WTC11 (cell line): ENCODE measurements at regions not wholly inside any gene's neighbourhood (a gene's known extent, or its start where the extent isn't known, plus 50 kb on each side); places are given as distances from the start of the nearest gene placed in this dataset.

Experiments
- ATAC-seq: fragments of 200-7000 bp; cut with Tn5 transposase; 2 replicates; pipeline ENCODE4 v1.10.0; 2021; ENCODE audit warnings: mild to moderate bottlenecking, moderate library complexity
- CTCF ChIA-PET: fragments of 300-600 bp; sonication (Branson Sonifier 250); formaldehyde crosslinking; loops from one replicate; lab custom pipeline; 2021; ENCODE audit warnings: antibody characterized with exemption; lab: Charles Lee
- POLR2A ChIA-PET: fragments of 350-600 bp; sonication (Branson Sonifier 250); formaldehyde crosslinking; loops from one replicate; lab custom pipeline; 2021; ENCODE audit warnings: antibody characterized with exemption; lab: Charles Lee
- DNase-seq: peaks from one replicate; pipeline ENCODE4 v3.0.0; 2021; ENCODE audit warnings: low spot score
- H3K27ac Mint-ChIP-seq: 2 replicates; pipeline ENCODE4 v1.8.0; 2021; ENCODE audit warnings: mixed read lengths
- H3K27me3 Mint-ChIP-seq: 2 replicates; pipeline ENCODE4 v1.8.0; 2021; ENCODE audit warnings: low read depth, mild to moderate bottlenecking, moderate library complexity, mixed read lengths
- H3K36me3 Mint-ChIP-seq: 2 replicates; pipeline ENCODE4 v1.8.0; 2021; ENCODE audit warnings: mixed read lengths
- H3K4me1 Mint-ChIP-seq: 2 replicates; pipeline ENCODE4 v1.8.0; 2022; ENCODE audit warnings: mixed read lengths
- H3K4me3 Mint-ChIP-seq: 2 replicates; pipeline ENCODE4 v1.8.0; 2021; ENCODE audit warnings: mild to moderate bottlenecking, moderate library complexity, mixed read lengths
- H3K9me3 Mint-ChIP-seq: 2 replicates; pipeline ENCODE4 v1.8.0; 2021; ENCODE audit warnings: mixed read lengths
- ELF4 ChIP-seq: sonication (generic); formaldehyde crosslinking; IDR thresholded peaks from 2 replicates; pipeline ENCODE4 v1.8.1; 2022; ENCODE audit warnings: low read depth, mild to moderate bottlenecking, moderate library complexity, missing genetic modification reagents
- EMX1 ChIP-seq: fragments of 250-450 bp; sonication (Bioruptor Pico); IDR thresholded peaks from 2 replicates; pipeline ENCODE4 v1.8.0; 2021; ENCODE audit warnings: mild to moderate bottlenecking
- GTF2I ChIP-seq: fragments of 250-450 bp; sonication (Bioruptor Pico); conservative IDR thresholded peaks from 2 replicates; pipeline ENCODE4 v1.4.0; 2021; ENCODE audit warnings: mild to moderate bottlenecking
- NFATC4 ChIP-seq: fragments of 250-450 bp; sonication (Bioruptor Pico); IDR thresholded peaks from 2 replicates; pipeline ENCODE4 v1.9.0; 2021; ENCODE audit warnings: mild to moderate bottlenecking
- NR2C2 ChIP-seq: sonication (generic); formaldehyde crosslinking; IDR thresholded peaks from 2 replicates; pipeline ENCODE4 v1.8.0; 2022; ENCODE audit warnings: mild to moderate bottlenecking, missing genetic modification reagents
- RORB ChIP-seq: fragments of 250-450 bp; sonication (Bioruptor Pico); IDR thresholded peaks from 2 replicates; pipeline ENCODE4 v1.9.0; 2021; ENCODE audit warnings: mild to moderate bottlenecking
- TCF7 ChIP-seq: sonication (generic); formaldehyde crosslinking; IDR thresholded peaks from 2 replicates; pipeline ENCODE4 v1.8.0; 2022; ENCODE audit warnings: mild to moderate bottlenecking, low read depth, missing genetic modification reagents, moderate library complexity
- TP53 ChIP-seq: sonication (generic); formaldehyde crosslinking; IDR thresholded peaks from 2 replicates; pipeline ENCODE4 v1.8.1; 2023; ENCODE audit warnings: mild to moderate bottlenecking, missing genetic modification reagents
- ZBTB21 ChIP-seq: sonication (generic); formaldehyde crosslinking; IDR thresholded peaks from 2 replicates; pipeline ENCODE4 v1.8.1; 2023; ENCODE audit warnings: mild to moderate bottlenecking, missing genetic modification reagents, borderline replicate concordance
- ZNF138 ChIP-seq: sonication (generic); formaldehyde crosslinking; conservative IDR thresholded peaks from 2 replicates; pipeline ENCODE4 v1.8.1; 2022; ENCODE audit warnings: mild to moderate bottlenecking, moderate library complexity, missing genetic modification reagents
- ZNF232 ChIP-seq: sonication (generic); formaldehyde crosslinking; IDR thresholded peaks from 2 replicates; pipeline ENCODE4 v1.8.0; 2022; ENCODE audit warnings: mild to moderate bottlenecking, missing genetic modification reagents
- TF ChIP-seq, protein P1 (sequence below): sonication (generic); formaldehyde crosslinking; IDR thresholded peaks from 2 replicates; pipeline ENCODE4 v1.8.1; 2022; ENCODE audit warnings: low read depth, missing genetic modification reagents, borderline replicate concordance
- TF ChIP-seq, protein P2 (sequence below): fragments of 200-600 bp; IDR thresholded peaks from 2 replicates; pipeline ENCODE4 v1.8.0; 2022; ENCODE audit warnings: antibody characterized with exemption
- TF ChIP-seq, protein P3 (sequence below): fragments of 250-450 bp; sonication (Bioruptor Pico); IDR thresholded peaks from 2 replicates; pipeline ENCODE4 v1.9.0; 2021; ENCODE audit warnings: mild to moderate bottlenecking, borderline replicate concordance
- TF ChIP-seq, protein P4 (sequence below): sonication (generic); formaldehyde crosslinking; IDR thresholded peaks from 2 replicates; pipeline ENCODE4 v1.8.0; 2022; ENCODE audit warnings: mild to moderate bottlenecking, missing genetic modification reagents
- TF ChIP-seq, protein P5 (sequence below): sonication (generic); formaldehyde crosslinking; IDR thresholded peaks from 2 replicates; pipeline ENCODE4 v1.8.1; 2022; ENCODE audit warnings: missing genetic modification reagents, borderline replicate concordance
- TF ChIP-seq, protein P6 (sequence below): sonication (generic); formaldehyde crosslinking; IDR thresholded peaks from 2 replicates; pipeline ENCODE4 v1.8.0; 2022; ENCODE audit warnings: mild to moderate bottlenecking, missing genetic modification reagents
- TF ChIP-seq, protein P7 (sequence below): fragments of 250-450 bp; sonication (Bioruptor Pico); IDR thresholded peaks from 2 replicates; pipeline ENCODE4 v1.9.0; 2021; ENCODE audit warnings: moderate library complexity, mild to moderate bottlenecking, inconsistent platforms, borderline replicate concordance

DNA sequence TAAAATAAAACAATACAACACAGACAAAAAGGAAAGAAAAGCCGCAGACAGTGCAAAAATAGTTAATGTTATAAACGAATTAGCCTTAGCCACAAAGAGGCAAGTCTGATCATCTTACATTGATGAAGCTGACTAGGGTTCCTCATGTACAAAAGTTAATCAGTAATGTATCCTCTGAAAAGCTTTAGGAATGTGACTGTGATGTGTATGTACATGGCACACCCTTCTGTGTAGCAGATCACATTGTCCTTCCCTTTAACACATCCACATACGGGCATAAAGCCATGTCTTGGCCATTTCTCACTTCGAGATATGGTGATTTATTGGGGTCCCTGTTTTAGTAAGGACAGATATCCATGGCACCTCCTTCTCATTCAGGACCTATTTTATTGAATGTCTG, 1327.5 kb upstream of the CDH8 start (continued):
- TF ChIP-seq NFATC4 (CRISPR knock-in tag): no peak
- TF ChIP-seq NR2C2 (CRISPR knock-in tag): no peak
- no peak for TF ChIP-seq EMX1 (CRISPR knock-in tag)
- no peak for TF ChIP-seq RORB (CRISPR knock-in tag)

DNA sequence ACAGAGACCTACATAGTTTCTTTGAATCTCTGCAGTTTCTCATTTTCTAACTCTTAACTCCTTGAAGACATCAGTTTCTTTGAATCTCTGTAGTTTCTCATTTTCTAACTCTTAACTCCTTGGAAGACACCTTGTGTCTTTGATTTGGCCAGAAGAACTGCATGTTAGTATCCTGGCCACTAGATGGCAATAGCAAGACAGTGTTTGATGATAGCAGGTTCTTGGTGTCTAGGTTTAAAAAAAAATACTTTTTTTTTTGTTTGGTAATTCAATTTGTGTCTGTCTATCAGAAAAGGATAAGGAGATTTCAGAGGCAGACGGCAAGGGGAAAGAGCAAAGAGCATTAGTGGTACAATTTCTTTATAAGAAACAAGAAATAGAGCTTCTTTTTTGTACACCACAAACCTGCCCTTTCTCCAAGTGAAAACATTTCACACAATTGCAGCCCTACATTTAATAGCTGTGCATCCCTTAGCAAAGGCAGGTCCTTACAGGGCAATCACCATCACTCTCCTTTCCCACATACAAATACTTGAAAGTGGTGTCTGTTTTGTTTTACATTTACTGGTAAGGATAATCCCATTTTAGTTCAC, 1324.9 kb upstream of the CDH8 start:
- POLR2A ChIA-PET: no interaction called here
- no peaks in the 10 kb centered on the region for H3K36me3 Mint-ChIP-seq
- DNase-seq: no peak
- no peaks in the 10 kb centered on the region for H3K9me3 Mint-ChIP-seq
- peak; percentile 68 for ATAC-seq
- TF ChIP-seq ZNF138 (CRISPR knock-in tag) (no peak), ZBTB21 (CRISPR knock-in tag) (no peak), ZNF232 (no peak), TCF7 (no peak), GTF2I (CRISPR knock-in tag) (no peak), TP53 (CRISPR knock-in tag) (no peak)
- TF ChIP-seq, protein P1, sequence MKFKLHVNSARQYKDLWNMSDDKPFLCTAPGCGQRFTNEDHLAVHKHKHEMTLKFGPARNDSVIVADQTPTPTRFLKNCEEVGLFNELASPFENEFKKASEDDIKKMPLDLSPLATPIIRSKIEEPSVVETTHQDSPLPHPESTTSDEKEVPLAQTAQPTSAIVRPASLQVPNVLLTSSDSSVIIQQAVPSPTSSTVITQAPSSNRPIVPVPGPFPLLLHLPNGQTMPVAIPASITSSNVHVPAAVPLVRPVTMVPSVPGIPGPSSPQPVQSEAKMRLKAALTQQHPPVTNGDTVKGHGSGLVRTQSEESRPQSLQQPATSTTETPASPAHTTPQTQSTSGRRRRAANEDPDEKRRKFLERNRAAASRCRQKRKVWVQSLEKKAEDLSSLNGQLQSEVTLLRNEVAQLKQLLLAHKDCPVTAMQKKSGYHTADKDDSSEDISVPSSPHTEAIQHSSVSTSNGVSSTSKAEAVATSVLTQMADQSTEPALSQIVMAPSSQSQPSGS (CRISPR knock-in tag): no peak
- TF ChIP-seq, protein P2, sequence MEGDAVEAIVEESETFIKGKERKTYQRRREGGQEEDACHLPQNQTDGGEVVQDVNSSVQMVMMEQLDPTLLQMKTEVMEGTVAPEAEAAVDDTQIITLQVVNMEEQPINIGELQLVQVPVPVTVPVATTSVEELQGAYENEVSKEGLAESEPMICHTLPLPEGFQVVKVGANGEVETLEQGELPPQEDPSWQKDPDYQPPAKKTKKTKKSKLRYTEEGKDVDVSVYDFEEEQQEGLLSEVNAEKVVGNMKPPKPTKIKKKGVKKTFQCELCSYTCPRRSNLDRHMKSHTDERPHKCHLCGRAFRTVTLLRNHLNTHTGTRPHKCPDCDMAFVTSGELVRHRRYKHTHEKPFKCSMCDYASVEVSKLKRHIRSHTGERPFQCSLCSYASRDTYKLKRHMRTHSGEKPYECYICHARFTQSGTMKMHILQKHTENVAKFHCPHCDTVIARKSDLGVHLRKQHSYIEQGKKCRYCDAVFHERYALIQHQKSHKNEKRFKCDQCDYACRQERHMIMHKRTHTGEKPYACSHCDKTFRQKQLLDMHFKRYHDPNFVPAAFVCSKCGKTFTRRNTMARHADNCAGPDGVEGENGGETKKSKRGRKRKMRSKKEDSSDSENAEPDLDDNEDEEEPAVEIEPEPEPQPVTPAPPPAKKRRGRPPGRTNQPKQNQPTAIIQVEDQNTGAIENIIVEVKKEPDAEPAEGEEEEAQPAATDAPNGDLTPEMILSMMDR: peak; percentile 50
- no peak overlapping the region for H3K27ac Mint-ChIP-seq
- H3K4me1 Mint-ChIP-seq: peaks cover 5% of the 10 kb centered on the region
- H3K27me3 Mint-ChIP-seq: no peaks in the 10 kb centered on the region
- no peak overlapping the region for H3K4me3 Mint-ChIP-seq
- CTCF ChIA-PET: interaction anchor here (0.6 to 1.1 kb wide), 4 partner anchors 9 to 691 kb away, joined by 3 to 9 read pairs (median 4); no protein-coding TSS in a partner anchor

DNA sequence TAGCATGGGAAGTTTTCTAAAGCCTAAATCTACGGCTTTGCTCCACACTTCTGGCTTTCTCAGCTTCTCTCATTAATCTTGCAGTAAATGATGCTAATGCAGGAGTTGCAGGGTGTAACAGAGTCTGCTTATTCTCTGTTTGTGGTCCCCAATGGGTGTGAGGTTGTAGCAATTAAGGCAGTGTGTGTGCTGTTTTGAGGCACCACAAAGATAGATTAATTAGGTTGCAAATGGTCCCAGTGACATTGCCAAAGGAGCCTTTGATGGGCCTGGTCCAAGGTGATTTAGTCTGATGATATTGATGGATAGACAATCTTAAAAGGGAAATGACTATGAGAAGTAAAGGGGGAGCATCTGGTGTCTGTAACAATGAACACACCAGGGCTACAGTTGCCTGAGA, 1313.7 kb upstream of the CDH8 start:
- TF ChIP-seq, protein P2: no peak
- TF ChIP-seq EMX1 (CRISPR knock-in tag): no peak
- TF ChIP-seq, protein P3, sequence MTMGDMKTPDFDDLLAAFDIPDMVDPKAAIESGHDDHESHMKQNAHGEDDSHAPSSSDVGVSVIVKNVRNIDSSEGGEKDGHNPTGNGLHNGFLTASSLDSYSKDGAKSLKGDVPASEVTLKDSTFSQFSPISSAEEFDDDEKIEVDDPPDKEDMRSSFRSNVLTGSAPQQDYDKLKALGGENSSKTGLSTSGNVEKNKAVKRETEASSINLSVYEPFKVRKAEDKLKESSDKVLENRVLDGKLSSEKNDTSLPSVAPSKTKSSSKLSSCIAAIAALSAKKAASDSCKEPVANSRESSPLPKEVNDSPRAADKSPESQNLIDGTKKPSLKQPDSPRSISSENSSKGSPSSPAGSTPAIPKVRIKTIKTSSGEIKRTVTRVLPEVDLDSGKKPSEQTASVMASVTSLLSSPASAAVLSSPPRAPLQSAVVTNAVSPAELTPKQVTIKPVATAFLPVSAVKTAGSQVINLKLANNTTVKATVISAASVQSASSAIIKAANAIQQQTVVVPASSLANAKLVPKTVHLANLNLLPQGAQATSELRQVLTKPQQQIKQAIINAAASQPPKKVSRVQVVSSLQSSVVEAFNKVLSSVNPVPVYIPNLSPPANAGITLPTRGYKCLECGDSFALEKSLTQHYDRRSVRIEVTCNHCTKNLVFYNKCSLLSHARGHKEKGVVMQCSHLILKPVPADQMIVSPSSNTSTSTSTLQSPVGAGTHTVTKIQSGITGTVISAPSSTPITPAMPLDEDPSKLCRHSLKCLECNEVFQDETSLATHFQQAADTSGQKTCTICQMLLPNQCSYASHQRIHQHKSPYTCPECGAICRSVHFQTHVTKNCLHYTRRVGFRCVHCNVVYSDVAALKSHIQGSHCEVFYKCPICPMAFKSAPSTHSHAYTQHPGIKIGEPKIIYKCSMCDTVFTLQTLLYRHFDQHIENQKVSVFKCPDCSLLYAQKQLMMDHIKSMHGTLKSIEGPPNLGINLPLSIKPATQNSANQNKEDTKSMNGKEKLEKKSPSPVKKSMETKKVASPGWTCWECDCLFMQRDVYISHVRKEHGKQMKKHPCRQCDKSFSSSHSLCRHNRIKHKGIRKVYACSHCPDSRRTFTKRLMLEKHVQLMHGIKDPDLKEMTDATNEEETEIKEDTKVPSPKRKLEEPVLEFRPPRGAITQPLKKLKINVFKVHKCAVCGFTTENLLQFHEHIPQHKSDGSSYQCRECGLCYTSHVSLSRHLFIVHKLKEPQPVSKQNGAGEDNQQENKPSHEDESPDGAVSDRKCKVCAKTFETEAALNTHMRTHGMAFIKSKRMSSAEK (CRISPR knock-in tag): no peak
- TF ChIP-seq, protein P4, sequence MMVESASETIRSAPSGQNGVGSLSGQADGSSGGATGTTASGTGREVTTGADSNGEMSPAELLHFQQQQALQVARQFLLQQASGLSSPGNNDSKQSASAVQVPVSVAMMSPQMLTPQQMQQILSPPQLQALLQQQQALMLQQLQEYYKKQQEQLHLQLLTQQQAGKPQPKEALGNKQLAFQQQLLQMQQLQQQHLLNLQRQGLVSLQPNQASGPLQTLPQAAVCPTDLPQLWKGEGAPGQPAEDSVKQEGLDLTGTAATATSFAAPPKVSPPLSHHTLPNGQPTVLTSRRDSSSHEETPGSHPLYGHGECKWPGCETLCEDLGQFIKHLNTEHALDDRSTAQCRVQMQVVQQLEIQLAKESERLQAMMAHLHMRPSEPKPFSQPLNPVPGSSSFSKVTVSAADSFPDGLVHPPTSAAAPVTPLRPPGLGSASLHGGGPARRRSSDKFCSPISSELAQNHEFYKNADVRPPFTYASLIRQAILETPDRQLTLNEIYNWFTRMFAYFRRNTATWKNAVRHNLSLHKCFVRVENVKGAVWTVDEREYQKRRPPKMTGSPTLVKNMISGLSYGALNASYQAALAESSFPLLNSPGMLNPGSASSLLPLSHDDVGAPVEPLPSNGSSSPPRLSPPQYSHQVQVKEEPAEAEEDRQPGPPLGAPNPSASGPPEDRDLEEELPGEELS: no peak
- no peak for TF ChIP-seq NR2C2 (CRISPR knock-in tag)
- TF ChIP-seq ELF4 (CRISPR knock-in tag): no peak
- TF ChIP-seq, protein P5, sequence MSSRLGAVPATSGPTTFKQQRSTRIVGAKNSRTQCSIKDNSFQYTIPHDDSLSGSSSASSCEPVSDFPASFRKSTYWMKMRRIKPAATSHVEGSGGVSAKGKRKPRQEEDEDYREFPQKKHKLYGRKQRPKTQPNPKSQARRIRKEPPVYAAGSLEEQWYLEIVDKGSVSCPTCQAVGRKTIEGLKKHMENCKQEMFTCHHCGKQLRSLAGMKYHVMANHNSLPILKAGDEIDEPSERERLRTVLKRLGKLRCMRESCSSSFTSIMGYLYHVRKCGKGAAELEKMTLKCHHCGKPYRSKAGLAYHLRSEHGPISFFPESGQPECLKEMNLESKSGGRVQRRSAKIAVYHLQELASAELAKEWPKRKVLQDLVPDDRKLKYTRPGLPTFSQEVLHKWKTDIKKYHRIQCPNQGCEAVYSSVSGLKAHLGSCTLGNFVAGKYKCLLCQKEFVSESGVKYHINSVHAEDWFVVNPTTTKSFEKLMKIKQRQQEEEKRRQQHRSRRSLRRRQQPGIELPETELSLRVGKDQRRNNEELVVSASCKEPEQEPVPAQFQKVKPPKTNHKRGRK (CRISPR knock-in tag): no peak
- TF ChIP-seq, protein P6, sequence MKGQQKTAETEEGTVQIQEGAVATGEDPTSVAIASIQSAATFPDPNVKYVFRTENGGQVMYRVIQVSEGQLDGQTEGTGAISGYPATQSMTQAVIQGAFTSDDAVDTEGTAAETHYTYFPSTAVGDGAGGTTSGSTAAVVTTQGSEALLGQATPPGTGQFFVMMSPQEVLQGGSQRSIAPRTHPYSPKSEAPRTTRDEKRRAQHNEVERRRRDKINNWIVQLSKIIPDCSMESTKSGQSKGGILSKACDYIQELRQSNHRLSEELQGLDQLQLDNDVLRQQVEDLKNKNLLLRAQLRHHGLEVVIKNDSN (CRISPR knock-in tag): no peak
- TF ChIP-seq RORB (CRISPR knock-in tag): no peak
- TF ChIP-seq, protein P7, sequence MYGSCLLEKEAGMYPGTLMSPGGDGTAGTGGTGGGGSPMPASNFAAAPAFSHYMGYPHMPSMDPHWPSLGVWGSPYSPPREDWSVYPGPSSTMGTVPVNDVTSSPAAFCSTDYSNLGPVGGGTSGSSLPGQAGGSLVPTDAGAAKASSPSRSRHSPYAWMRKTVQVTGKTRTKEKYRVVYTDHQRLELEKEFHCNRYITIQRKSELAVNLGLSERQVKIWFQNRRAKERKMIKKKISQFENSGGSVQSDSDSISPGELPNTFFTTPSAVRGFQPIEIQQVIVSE (CRISPR knock-in tag): no peak
- DNase-seq (no peak), ATAC-seq (no peak)
- ChIA-PET POLR2A (no interaction called here), CTCF (no interaction called here)
- H3K4me1 Mint-ChIP-seq: no peaks in the 10 kb centered on the region
- no peaks in the 10 kb centered on the region for H3K36me3 Mint-ChIP-seq
- H3K27me3 Mint-ChIP-seq: no peaks in the 10 kb centered on the region
- H3K27ac Mint-ChIP-seq: no peak overlapping the region
- no peaks in the 10 kb centered on the region for H3K9me3 Mint-ChIP-seq
- no peak overlapping the region for H3K4me3 Mint-ChIP-seq
